IMR-90 (cell line): ENCODE measurements at regions not wholly inside any gene's neighbourhood (a gene's known extent, or its start where the extent isn't known, plus 50 kb on each side); places are given as distances from the start of the nearest gene placed in this dataset.

Source experiments
- FOS ChIP-seq: fragments of 150-350 bp; IDR thresholded peaks from 2 replicates; pipeline ENCODE4 v1.6.1; 2016; ENCODE audit warnings: low read depth, low read length
- MAZ ChIP-seq: IDR thresholded peaks from 2 replicates; pipeline ENCODE4 v1.6.1; 2012; ENCODE audit warnings: low read depth, mild to moderate bottlenecking, low read length, improper control_type of control experiment, moderate library complexity, borderline replicate concordance
- POLR2A ChIP-seq: IDR thresholded peaks from 2 replicates; pipeline ENCODE4 v1.6.1; 2012; ENCODE audit warnings: mild to moderate bottlenecking, low read depth, low read length
- RFX5 ChIP-seq: IDR thresholded peaks from 2 replicates; pipeline ENCODE4 v1.8.0; 2012; ENCODE audit warnings: low read depth, mild to moderate bottlenecking, low read length, moderate library complexity
- TF ChIP-seq, protein P1 (sequence below): conservative IDR thresholded peaks from 2 replicates; pipeline ENCODE4 v1.5.1; 2012; ENCODE audit warnings: mild to moderate bottlenecking, low read depth, low read length, improper control_type of control experiment

- TF ChIP-seq, protein P1, sequence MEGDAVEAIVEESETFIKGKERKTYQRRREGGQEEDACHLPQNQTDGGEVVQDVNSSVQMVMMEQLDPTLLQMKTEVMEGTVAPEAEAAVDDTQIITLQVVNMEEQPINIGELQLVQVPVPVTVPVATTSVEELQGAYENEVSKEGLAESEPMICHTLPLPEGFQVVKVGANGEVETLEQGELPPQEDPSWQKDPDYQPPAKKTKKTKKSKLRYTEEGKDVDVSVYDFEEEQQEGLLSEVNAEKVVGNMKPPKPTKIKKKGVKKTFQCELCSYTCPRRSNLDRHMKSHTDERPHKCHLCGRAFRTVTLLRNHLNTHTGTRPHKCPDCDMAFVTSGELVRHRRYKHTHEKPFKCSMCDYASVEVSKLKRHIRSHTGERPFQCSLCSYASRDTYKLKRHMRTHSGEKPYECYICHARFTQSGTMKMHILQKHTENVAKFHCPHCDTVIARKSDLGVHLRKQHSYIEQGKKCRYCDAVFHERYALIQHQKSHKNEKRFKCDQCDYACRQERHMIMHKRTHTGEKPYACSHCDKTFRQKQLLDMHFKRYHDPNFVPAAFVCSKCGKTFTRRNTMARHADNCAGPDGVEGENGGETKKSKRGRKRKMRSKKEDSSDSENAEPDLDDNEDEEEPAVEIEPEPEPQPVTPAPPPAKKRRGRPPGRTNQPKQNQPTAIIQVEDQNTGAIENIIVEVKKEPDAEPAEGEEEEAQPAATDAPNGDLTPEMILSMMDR: no peak
- TF ChIP-seq RFX5: no peak
- TF ChIP-seq MAZ: no peak
- no peak for TF ChIP-seq POLR2A
- TF ChIP-seq FOS: no peak
These were observed 135.2 kb upstream of the CTNNB1 start for GRCh38 chr3:41064070-41064469.
